GM19455 (cell line): ENCODE measurements at regions not wholly inside any gene's neighbourhood (a gene's known extent, or its start where the extent isn't known, plus 50 kb on each side); places are given as distances from the start of the nearest gene placed in this dataset.

Source experiments
- ATAC-seq: cut with Tn5 transposase; IDR thresholded peaks from one replicate; pipeline ENCODE4 v1.9.1; 2021; ENCODE audit not compliant: unreplicated experiment

- ATAC-seq, result no peak
Observed at GRCh38 chr6:14722704-14723103, 523.2 kb upstream of the JARID2 start.

GRCh38 chr6:14723535-14724086, 522.3 kb upstream of the JARID2 start:
- ATAC-seq, result no peak

DNA sequence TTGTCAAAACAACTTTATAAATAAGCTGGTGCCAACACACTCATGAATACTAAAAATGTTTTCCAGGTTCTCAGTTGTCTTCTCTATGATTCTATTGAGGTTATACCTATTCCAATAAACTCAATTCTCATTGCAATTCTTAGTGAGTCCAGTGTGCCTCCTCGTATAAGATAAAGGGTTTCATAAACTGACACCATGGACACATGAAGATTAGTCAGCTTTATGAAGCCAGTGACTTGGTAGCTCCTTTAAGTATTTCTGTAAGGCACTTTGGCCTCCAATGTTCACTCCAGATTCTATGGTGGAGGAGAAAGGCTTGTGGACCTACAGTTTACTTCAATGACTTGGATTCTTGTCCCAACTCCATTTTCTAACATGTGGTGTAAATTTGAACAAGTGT, 521.3 kb upstream of the JARID2 start:
- ATAC-seq, result no peak

DNA sequence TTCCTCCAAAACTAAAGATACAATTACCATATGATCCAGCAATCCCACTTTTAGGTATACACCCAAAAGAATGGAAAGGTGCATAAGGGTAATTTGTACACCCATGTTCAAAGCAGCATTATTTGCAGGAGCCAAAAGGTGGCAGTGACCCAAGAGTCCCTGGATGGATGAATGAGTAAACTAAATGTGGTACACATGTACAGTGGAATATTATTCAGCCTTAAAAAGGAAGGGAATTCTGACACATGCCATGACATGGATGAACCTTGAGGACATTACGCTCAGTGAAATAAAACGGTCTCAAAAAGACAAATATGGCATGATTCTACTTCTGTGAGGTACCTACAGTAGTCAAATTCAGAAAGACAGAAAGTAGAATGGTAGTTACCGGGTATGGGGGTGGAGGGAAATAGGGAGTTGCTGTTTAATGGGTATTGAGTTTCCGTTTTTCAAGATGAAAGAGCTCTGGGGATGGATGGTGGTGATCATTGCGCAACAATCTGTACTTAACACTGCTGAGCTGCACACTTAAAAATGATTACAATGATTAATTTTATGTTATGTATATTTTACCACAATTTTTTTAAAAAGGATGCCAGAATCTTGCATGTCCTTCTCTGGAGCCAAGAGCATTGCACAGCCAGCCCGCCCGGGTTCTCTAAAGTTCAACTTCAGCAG, 518.9 kb upstream of the JARID2 start:
- ATAC-seq, result no peak

- no peak for ATAC-seq
Observed at GRCh38 chr6:14727494-14728395, 518.1 kb upstream of the JARID2 start.

GRCh38 chr6:14728396-14729024, 517.4 kb upstream of the JARID2 start:
- ATAC-seq, result no peak

DNA sequence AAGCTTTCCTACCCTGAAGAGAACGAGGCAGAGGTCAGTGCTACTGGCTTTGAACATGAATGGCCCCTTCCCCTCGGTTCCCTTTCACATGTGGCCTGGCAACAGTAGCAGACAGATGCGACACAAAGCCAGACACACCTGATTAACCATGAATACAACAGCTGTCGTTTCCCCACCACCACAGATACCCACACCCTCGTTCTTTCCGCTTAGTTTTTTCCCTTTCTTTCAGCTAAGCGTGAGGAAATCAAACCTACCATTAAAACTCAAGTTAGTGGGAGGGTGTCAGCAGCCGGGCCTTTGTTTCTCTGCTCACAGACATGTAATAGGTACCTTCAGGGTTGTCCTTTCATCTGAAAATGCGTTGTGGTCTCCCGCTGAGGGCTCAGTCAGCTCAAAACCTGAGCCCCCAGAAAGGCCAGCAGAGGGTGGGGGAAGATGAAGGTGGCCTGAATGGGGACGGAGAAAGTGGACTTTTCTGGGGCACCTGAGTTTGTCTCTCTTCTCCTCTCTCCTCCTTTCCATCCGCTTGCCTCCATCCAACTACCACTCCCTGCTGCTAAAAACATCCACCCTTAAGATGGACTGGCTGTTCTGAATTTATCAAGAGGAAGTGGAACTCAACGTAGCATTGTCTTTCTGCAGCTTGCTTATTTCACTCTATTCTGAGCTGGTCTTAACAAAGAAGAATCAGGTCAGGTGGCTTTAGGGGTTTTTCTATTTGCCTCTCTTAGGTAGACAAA, 516.6 kb upstream of the JARID2 start:
- no peak for ATAC-seq

DNA sequence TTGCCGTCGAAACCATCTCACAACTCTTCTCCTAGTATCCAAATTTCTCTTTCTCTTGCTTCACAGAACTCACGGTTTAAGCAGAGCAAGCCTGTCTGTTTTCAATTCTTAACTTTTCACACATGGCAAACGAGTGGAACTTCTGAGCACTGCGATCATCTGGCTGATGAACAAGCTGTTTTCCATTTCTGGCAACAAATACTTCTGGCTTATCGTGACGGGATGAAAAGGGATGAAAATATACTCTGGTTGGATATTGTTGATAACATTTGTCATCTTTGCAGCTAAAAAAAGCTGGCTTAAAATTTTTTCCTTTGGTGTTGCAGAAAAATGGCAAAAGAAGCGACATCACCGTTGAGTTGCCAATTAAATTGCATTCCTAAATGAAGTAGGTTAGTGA, 515.2 kb upstream of the JARID2 start:
- no peak for ATAC-seq

DNA sequence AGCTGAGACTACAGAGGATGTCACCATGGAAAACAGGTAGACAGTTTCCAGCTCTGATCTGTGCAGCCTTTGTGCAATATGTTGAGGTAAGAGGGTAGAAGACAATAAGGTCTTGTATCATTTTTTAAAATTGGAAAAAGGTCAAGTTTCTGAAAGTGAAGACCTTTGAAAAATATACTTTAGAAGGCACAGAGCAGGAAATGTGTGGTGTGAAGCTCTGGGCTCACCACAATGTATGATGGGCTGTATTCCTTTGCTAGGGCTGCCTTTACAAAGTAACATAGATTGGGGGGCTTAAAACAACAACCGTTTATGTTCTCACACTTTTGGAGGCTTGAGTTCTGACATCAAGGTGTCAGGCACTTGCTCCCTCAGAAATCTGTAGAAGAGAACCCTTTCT, 514.3 kb upstream of the JARID2 start:
- ATAC-seq, result no peak

GRCh38 chr6:14732226-14732843, 513.5 kb upstream of the JARID2 start:
- no peak for ATAC-seq

DNA sequence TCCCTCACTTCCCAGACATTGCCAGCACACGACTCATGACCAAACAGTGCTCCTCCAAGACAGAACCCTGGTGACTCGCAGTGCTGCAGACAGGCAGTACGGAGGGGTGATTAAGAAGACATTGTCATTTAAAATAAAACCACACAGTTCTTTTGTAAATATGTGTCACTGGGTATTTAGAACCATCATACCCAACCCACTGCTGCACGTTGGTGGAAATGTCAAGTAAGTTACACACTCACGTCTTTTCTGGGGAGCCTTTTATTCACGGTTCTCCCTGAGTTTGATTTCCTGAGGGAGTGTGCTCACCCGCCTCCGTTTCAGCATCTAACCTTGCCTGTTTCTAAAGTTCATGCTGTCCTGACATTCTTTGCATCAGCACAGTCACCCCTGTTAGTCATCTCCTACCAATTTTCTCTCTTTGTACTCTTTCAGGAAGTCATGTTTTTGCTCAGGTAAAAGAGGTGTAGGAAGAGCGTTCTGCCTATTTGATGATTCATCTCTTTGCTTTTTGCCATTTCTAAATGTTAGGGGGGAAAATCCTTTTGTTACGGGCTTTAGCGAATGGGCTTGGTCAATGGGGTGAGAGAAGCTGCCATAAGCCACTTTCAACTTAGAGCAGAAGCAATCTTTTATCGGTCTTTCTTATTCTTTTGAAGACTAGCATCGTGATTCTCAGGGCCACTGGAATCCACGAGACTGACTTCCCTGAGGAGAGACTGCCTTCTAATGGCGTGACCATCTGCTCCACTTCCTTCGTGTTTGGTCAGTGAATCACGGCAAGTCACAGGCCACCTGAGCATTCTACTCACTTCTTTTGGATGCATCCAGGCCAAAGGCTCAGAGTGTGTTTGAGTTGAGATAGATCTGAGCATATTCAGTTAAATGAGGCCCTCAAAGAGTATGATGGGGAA, 512.8 kb upstream of the JARID2 start:
- ATAC-seq, result no peak

DNA sequence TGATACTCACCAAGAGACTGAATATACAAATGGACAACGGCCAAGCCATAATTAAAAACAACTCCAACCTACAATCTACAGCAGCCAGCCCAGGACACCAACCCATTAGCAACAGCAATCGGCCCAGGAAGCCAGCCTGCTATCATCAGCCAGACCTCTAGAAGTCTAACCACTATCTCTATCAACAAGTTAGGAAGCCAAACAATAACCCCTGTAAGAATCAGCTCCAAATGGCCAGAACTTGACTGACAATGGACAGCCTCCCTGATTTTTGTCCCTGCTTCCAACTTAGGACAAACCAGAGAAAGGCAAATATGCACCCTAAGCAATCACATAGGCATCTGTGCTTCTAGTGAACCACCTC, 511.8 kb upstream of the JARID2 start:
- no peak for ATAC-seq

DNA sequence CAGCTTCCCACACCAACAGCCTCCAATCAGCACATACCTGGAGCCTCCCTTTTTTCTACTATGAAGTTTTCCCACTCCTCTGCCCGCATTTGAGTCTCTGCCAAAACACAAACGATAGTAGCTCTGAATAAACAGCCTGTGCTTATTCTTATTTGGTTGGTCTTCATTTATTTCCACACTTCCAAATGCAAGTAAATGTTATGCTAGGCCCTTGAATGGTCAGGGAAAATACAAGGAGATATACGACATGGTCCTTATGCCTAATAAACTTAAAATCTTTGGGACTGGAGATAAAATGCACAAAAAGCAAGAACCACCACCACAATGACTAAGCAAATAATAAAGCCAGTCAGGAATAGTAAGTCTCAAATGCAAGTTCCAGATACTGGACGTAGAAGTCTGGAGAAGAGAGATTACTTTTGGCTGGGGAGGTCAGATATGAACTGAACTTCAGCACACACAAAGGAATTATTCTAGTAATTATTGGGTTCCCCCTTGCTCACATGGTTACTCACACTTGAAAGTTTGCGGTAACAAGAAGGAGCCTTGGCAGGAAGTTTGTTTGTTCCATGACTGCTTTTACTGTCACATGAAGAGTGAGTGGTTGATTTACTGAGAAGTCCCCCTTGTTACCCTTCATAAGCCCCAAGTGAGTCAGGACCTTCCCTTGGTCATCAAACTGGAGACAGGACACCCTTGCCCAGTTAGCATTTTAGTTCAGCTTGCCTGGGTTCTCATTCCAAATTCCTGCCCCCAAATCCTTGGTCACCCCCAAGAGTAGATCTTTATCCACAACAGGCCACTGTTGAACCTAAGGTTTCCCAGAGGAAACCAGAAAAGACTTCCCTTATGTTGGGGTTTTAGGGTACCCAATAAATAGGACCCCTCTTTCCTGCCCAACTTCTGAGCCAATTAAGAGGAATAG, 511.2 kb upstream of the JARID2 start:
- ATAC-seq, result peak; percentile 57

DNA sequence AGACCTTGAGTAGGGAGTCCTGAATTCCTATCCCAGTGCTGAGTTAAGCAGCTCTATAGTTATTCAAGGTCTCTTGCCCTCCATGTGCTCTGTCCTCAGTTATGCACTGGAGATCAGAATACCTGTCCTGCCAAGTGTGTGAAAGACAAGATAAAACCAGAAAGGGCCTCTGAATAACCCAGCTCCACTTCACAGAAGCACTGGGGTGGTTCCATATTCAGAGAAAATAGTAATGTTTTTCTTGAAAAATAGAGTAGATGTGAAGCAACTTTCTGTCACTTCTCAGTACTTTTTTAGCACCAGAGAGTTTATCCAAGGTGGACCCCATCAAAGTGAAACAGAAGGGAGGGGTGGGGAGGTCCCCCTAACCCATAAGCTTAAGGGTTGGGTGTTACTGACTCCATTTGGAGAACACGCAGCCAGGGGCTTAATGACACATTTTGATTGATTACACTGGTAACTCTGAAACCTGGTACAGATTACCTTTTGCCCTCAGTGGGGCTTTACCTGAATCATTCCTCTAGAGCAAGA, 509.8 kb upstream of the JARID2 start:
- ATAC-seq, result no peak

DNA sequence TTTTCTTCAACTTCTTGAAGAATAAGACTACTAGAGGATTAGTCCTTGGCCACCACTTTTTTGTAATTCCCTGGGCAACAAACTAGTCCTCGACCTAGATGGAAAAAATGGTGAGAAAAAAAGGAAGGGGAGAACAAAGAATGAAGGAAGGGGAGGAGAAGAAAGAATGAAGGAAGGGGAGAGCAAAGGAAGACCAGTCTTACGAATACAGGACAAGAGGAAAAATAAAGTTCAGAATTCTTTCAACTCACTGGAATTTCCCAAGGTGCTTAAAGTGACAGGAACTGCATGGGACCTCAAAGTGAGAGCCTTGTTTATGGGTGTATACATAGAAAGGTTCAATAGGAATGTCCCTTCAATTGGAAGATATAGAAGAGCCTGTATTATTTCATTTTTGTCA, 509.3 kb upstream of the JARID2 start:
- ATAC-seq, result no peak

DNA sequence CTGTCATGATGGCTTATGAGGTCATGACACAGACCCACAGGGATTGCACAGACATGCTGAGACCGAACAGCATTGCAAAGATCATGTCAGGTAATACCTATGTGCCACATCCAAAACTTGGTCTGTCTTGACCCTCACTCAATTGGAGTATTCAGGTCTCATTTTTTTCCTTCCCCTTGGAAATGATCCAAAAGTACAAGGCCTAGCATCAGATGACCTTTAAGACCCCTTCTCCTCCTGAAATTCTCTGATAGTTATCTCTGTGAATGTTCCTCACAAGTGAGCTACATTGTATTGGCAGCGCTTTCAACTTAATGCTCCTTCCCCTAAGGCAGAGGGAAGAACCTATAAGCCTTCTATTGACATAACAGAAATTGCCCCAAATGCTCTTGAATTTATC, 507.4 kb upstream of the JARID2 start:
- ATAC-seq, result no peak

DNA sequence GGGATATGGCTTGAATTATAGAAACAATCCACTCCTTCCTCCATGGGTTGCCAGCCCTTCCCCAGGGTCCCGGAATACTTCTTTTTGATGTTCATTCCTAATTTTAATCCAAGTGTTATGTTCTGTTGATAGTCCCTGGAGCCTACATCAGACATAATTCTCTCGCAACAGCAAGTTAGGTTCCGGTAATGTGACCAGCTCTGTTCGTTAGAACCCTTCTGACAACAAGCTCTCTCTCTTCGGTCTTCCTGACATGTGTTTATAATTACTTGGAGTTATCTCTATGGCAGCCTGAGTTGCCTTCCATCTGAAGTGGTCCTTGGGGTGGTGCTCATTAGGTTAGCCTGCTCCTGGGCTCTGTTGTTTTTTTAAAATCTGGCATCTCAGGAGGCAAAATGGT, 506.9 kb upstream of the JARID2 start:
- ATAC-seq, result no peak

DNA sequence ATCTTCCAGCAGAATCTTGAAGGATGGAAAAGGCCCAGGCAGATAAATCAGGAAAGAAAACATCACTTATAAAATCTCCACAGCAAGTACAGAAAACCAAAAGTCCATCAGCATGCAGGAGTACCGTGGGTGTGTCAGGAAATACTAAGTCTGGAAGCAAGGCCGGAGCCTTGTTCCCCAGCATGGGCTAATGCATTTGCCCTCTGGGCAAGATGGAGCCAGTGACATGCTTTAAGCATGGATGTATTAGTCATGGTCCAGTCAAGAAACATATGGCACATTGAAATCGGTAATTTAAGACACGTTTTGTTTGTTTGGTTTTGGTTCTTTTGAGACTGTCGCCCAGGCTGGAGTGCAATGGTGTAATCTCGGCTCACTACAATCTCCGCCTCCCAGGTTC, 506.0 kb upstream of the JARID2 start:
- no peak for ATAC-seq
